WTC11 (cell line): ENCODE measurements at regions not wholly inside any gene's neighbourhood (a gene's known extent, or its start where the extent isn't known, plus 50 kb on each side); places are given as distances from the start of the nearest gene placed in this dataset.

Experiments used
- ATAC-seq: fragments of 200-7000 bp; cut with Tn5 transposase; 2 replicates; pipeline ENCODE4 v1.10.0; 2021; ENCODE audit warnings: mild to moderate bottlenecking, moderate library complexity
- CTCF ChIA-PET: fragments of 300-600 bp; sonication (Branson Sonifier 250); formaldehyde crosslinking; loops from one replicate; lab custom pipeline; 2021; ENCODE audit warnings: antibody characterized with exemption; lab: Charles Lee
- POLR2A ChIA-PET: fragments of 350-600 bp; sonication (Branson Sonifier 250); formaldehyde crosslinking; loops from one replicate; lab custom pipeline; 2021; ENCODE audit warnings: antibody characterized with exemption; lab: Charles Lee
- DNase-seq: peaks from one replicate; pipeline ENCODE4 v3.0.0; 2021; ENCODE audit warnings: low spot score
- H3K27ac Mint-ChIP-seq: 2 replicates; pipeline ENCODE4 v1.8.0; 2021; ENCODE audit warnings: mixed read lengths
- H3K27me3 Mint-ChIP-seq: 2 replicates; pipeline ENCODE4 v1.8.0; 2021; ENCODE audit warnings: low read depth, mild to moderate bottlenecking, moderate library complexity, mixed read lengths
- H3K36me3 Mint-ChIP-seq: 2 replicates; pipeline ENCODE4 v1.8.0; 2021; ENCODE audit warnings: mixed read lengths
- H3K4me1 Mint-ChIP-seq: 2 replicates; pipeline ENCODE4 v1.8.0; 2022; ENCODE audit warnings: mixed read lengths
- H3K4me3 Mint-ChIP-seq: 2 replicates; pipeline ENCODE4 v1.8.0; 2021; ENCODE audit warnings: mild to moderate bottlenecking, moderate library complexity, mixed read lengths
- H3K9me3 Mint-ChIP-seq: 2 replicates; pipeline ENCODE4 v1.8.0; 2021; ENCODE audit warnings: mixed read lengths
- ATF2 ChIP-seq: sonication (generic); formaldehyde crosslinking; IDR thresholded peaks from 2 replicates; pipeline ENCODE4 v1.8.1; 2022; ENCODE audit warnings: low read depth, missing genetic modification reagents, borderline replicate concordance
- CBFB ChIP-seq: sonication (generic); formaldehyde crosslinking; IDR thresholded peaks from 2 replicates; pipeline ENCODE4 v1.8.1; 2022; ENCODE audit warnings: mild to moderate bottlenecking, low read depth, missing genetic modification reagents
- E2F5 ChIP-seq: sonication (generic); formaldehyde crosslinking; IDR thresholded peaks from 2 replicates; pipeline ENCODE4 v1.8.1; 2022; ENCODE audit warnings: mild to moderate bottlenecking, moderate library complexity, missing genetic modification reagents
- NFE2L1 ChIP-seq: sonication (generic); formaldehyde crosslinking; IDR thresholded peaks from 2 replicates; pipeline ENCODE4 v1.8.1; 2023; ENCODE audit warnings: missing genetic modification reagents
- NR1H2 ChIP-seq: sonication (generic); formaldehyde crosslinking; IDR thresholded peaks from 2 replicates; pipeline ENCODE4 v1.9.0; 2021; ENCODE audit warnings: mild to moderate bottlenecking, moderate library complexity, missing genetic modification reagents
- STAT6 ChIP-seq: sonication (generic); formaldehyde crosslinking; conservative IDR thresholded peaks from 2 replicates; pipeline ENCODE4 v1.8.1; 2023; ENCODE audit warnings: mild to moderate bottlenecking, low read depth, missing genetic modification reagents, moderate library complexity
- ZBTB43 ChIP-seq: sonication (generic); formaldehyde crosslinking; IDR thresholded peaks from 2 replicates; pipeline ENCODE4 v1.8.1; 2023; ENCODE audit warnings: mild to moderate bottlenecking, missing genetic modification reagents
- TF ChIP-seq, protein P1 (sequence below): sonication (generic); formaldehyde crosslinking; conservative IDR thresholded peaks from 2 replicates; pipeline ENCODE4 v1.8.1; 2022; ENCODE audit warnings: mild to moderate bottlenecking, missing genetic modification reagents
- TF ChIP-seq, protein P2 (sequence below): sonication (generic); formaldehyde crosslinking; IDR thresholded peaks from 2 replicates; pipeline ENCODE4 v1.8.0; 2022; ENCODE audit warnings: missing genetic modification reagents

- TF ChIP-seq STAT6 (CRISPR knock-in tag) (no peak), ZBTB43 (CRISPR knock-in tag) (no peak)
- TF ChIP-seq, protein P1, sequence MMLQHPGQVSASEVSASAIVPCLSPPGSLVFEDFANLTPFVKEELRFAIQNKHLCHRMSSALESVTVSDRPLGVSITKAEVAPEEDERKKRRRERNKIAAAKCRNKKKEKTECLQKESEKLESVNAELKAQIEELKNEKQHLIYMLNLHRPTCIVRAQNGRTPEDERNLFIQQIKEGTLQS (CRISPR knock-in tag): no peak
Measured at GRCh38 chr5:4226565-4226964, 630.9 kb downstream of the IRX1 start (continued).

- CTCF ChIA-PET: interaction anchor here (0.6 kb wide), 1 partner anchor 117 kb away, joined by 5 read pairs; no protein-coding TSS in a partner anchor
- Mint-ChIP-seq H3K36me3 (peaks cover 2% of the 10 kb centered on the region), H3K4me1 (peaks cover 26% of the 10 kb centered on the region), H3K9me3 (peaks cover 2% of the 10 kb centered on the region), H3K27ac (no peak overlapping the region)
- no peak for DNase-seq
- TF ChIP-seq CBFB (CRISPR knock-in tag) (no peak), ATF2 (CRISPR knock-in tag) (no peak), NR1H2 (no peak)
- TF ChIP-seq, all 79 proteins: peak for 0
- peaks cover 14% of the 10 kb centered on the region for H3K27me3 Mint-ChIP-seq
- POLR2A ChIA-PET: no interaction called here
- ATAC-seq: no peak
- H3K4me3 Mint-ChIP-seq: no peak overlapping the region
Measured at GRCh38 chr5:4228708-4229107, 633.1 kb downstream of the IRX1 start.

- Mint-ChIP-seq H3K4me3 (no peak overlapping the region), H3K27ac (no peak overlapping the region), H3K27me3 (peaks cover 14% of the 10 kb centered on the region), H3K9me3 (peaks cover 12% of the 10 kb centered on the region), H3K4me1 (peaks cover 26% of the 10 kb centered on the region)
- no peak for ATAC-seq
- no peak for DNase-seq
- POLR2A ChIA-PET: no interaction called here
- CTCF ChIA-PET: no interaction called here
- TF ChIP-seq, protein P2, sequence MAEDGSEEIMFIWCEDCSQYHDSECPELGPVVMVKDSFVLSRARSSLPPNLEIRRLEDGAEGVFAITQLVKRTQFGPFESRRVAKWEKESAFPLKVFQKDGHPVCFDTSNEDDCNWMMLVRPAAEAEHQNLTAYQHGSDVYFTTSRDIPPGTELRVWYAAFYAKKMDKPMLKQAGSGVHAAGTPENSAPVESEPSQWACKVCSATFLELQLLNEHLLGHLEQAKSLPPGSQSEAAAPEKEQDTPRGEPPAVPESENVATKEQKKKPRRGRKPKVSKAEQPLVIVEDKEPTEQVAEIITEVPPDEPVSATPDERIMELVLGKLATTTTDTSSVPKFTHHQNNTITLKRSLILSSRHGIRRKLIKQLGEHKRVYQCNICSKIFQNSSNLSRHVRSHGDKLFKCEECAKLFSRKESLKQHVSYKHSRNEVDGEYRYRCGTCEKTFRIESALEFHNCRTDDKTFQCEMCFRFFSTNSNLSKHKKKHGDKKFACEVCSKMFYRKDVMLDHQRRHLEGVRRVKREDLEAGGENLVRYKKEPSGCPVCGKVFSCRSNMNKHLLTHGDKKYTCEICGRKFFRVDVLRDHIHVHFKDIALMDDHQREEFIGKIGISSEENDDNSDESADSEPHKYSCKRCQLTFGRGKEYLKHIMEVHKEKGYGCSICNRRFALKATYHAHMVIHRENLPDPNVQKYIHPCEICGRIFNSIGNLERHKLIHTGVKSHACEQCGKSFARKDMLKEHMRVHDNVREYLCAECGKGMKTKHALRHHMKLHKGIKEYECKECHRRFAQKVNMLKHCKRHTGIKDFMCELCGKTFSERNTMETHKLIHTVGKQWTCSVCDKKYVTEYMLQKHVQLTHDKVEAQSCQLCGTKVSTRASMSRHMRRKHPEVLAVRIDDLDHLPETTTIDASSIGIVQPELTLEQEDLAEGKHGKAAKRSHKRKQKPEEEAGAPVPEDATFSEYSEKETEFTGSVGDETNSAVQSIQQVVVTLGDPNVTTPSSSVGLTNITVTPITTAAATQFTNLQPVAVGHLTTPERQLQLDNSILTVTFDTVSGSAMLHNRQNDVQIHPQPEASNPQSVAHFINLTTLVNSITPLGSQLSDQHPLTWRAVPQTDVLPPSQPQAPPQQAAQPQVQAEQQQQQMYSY (CRISPR knock-in tag): no peak
- TF ChIP-seq E2F5 (no peak), NFE2L1 (no peak)
- TF ChIP-seq, all 79 proteins: peak for 0
- peaks cover 10% of the 10 kb centered on the region for H3K36me3 Mint-ChIP-seq
Measured at GRCh38 chr5:4229414-4230292, 634.0 kb downstream of the IRX1 start.
